IMR-90 (cell line): ENCODE measurements at regions not wholly inside any gene's neighbourhood (a gene's known extent, or its start where the extent isn't known, plus 50 kb on each side); places are given as distances from the start of the nearest gene placed in this dataset.

ENCODE experiments used
- ELK1 ChIP-seq: fragments of 150-350 bp; IDR thresholded peaks from 2 replicates; pipeline ENCODE4 v1.6.1; 2016; ENCODE audit warnings: low read depth, mild to moderate bottlenecking, low read length, moderate library complexity, borderline replicate concordance
- FOS ChIP-seq: fragments of 150-350 bp; IDR thresholded peaks from 2 replicates; pipeline ENCODE4 v1.6.1; 2016; ENCODE audit warnings: low read depth, low read length
- POLR2A ChIP-seq: IDR thresholded peaks from 2 replicates; pipeline ENCODE4 v1.6.1; 2012; ENCODE audit warnings: mild to moderate bottlenecking, low read depth, low read length
- TF ChIP-seq, protein P1 (sequence below): conservative IDR thresholded peaks from 2 replicates; pipeline ENCODE4 v1.5.1; 2012; ENCODE audit warnings: mild to moderate bottlenecking, low read depth, low read length, improper control_type of control experiment
- TF ChIP-seq, protein P2 (sequence below): fragments of 150-350 bp; IDR thresholded peaks from 2 replicates; pipeline ENCODE4 v1.6.1; 2017; ENCODE audit warnings: mild to moderate bottlenecking, antibody characterized with exemption, low read length, low read depth

- TF ChIP-seq ELK1: no peak
- TF ChIP-seq, protein P1, sequence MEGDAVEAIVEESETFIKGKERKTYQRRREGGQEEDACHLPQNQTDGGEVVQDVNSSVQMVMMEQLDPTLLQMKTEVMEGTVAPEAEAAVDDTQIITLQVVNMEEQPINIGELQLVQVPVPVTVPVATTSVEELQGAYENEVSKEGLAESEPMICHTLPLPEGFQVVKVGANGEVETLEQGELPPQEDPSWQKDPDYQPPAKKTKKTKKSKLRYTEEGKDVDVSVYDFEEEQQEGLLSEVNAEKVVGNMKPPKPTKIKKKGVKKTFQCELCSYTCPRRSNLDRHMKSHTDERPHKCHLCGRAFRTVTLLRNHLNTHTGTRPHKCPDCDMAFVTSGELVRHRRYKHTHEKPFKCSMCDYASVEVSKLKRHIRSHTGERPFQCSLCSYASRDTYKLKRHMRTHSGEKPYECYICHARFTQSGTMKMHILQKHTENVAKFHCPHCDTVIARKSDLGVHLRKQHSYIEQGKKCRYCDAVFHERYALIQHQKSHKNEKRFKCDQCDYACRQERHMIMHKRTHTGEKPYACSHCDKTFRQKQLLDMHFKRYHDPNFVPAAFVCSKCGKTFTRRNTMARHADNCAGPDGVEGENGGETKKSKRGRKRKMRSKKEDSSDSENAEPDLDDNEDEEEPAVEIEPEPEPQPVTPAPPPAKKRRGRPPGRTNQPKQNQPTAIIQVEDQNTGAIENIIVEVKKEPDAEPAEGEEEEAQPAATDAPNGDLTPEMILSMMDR: no peak
- no peak for TF ChIP-seq POLR2A
- TF ChIP-seq, protein P2, sequence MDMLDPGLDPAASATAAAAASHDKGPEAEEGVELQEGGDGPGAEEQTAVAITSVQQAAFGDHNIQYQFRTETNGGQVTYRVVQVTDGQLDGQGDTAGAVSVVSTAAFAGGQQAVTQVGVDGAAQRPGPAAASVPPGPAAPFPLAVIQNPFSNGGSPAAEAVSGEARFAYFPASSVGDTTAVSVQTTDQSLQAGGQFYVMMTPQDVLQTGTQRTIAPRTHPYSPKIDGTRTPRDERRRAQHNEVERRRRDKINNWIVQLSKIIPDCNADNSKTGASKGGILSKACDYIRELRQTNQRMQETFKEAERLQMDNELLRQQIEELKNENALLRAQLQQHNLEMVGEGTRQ: no peak
- no peak for TF ChIP-seq FOS
These were observed 413.8 kb upstream of the LINC00305 start for GRCh38 chr18:64562651-64563050.
